PFSK-1 (cell line): ENCODE measurements at regions not wholly inside any gene's neighbourhood (a gene's known extent, or its start where the extent isn't known, plus 50 kb on each side); places are given as distances from the start of the nearest gene placed in this dataset.

Experiments
- POLR2AphosphoS5 ChIP-seq: IDR thresholded peaks from 2 replicates; pipeline ENCODE4 v1.6.1; 2012; ENCODE audit warnings: low read depth, mild to moderate bottlenecking, control low read depth, low read length, moderate library complexity
- TAF1 ChIP-seq: IDR thresholded peaks from 2 replicates; pipeline ENCODE4 v1.6.1; 2012; ENCODE audit warnings: low read length, control low read depth, borderline replicate concordance; ENCODE audit not compliant: insufficient read depth

GRCh38 chr6:165986311-165986913 lies 181.2 kb downstream of the TBXT start:
- TF ChIP-seq POLR2AphosphoS5 (0 out of 2 replicates have a peak, but pooled peaks have one; percentile 27), TAF1 (no peak; the same call in 1 of the 2 replicates)
